GM04503 (cell line): ENCODE measurements at regions not wholly inside any gene's neighbourhood (a gene's known extent, or its start where the extent isn't known, plus 50 kb on each side); places are given as distances from the start of the nearest gene placed in this dataset.

Experiments
- DNase-seq: peaks from one replicate; pipeline ENCODE4 v3.0.0-alpha.2; 2012; ENCODE audit warnings: low read depth

GRCh38 chr15:70201425-70201775, 103.7 kb upstream of the TLE3 start:
- DNase-seq: no peak

- DNase-seq: no peak
These were observed 103.1 kb upstream of the TLE3 start for GRCh38 chr15:70200511-70201424.

- DNase-seq: no peak
These were observed 102.1 kb upstream of the TLE3 start for GRCh38 chr15:70199540-70200410.

GRCh38 chr15:70199124-70199482, 101.4 kb upstream of the TLE3 start:
- DNase-seq: no peak

- DNase-seq: no peak
These were observed 100.9 kb upstream of the TLE3 start for GRCh38 chr15:70198441-70199123.

GRCh38 chr15:70197945-70198361, 100.2 kb upstream of the TLE3 start:
- DNase-seq: no peak

GRCh38 chr15:70197318-70197944, 99.7 kb upstream of the TLE3 start:
- no peak for DNase-seq

GRCh38 chr15:70196372-70197316, 98.9 kb upstream of the TLE3 start:
- peak; percentile 97 for DNase-seq

- DNase-seq: peak; percentile 75
These were observed 98.0 kb upstream of the TLE3 start for GRCh38 chr15:70195587-70196305.

GRCh38 chr15:70195171-70195570, 97.5 kb upstream of the TLE3 start:
- no peak for DNase-seq

GRCh38 chr15:70194266-70194665, 96.5 kb upstream of the TLE3 start:
- no peak for DNase-seq

GRCh38 chr15:70193734-70194133, 96.0 kb upstream of the TLE3 start:
- no peak for DNase-seq

- DNase-seq: no peak
These were observed 94.8 kb upstream of the TLE3 start for GRCh38 chr15:70192490-70192889.

GRCh38 chr15:70192041-70192440, 94.3 kb upstream of the TLE3 start:
- no peak for DNase-seq

- no peak for DNase-seq
These were observed 93.2 kb upstream of the TLE3 start for GRCh38 chr15:70190965-70191364.

GRCh38 chr15:70189826-70190695, 92.3 kb upstream of the TLE3 start:
- DNase-seq: no peak

GRCh38 chr15:70188286-70188685, 90.6 kb upstream of the TLE3 start:
- no peak for DNase-seq

GRCh38 chr15:70187331-70187730, 89.6 kb upstream of the TLE3 start:
- DNase-seq: no peak

GRCh38 chr15:70186152-70186551, 88.4 kb upstream of the TLE3 start:
- DNase-seq: no peak
